HG03439 (cell line): ENCODE measurements at regions not wholly inside any gene's neighbourhood (a gene's known extent, or its start where the extent isn't known, plus 50 kb on each side); places are given as distances from the start of the nearest gene placed in this dataset.

Source experiments
- ATAC-seq: cut with Tn5 transposase; IDR thresholded peaks from one replicate; pipeline ENCODE4 v1.9.1; 2021; ENCODE audit warnings: mild to moderate bottlenecking, moderate library complexity; ENCODE audit not compliant: unreplicated experiment

DNA sequence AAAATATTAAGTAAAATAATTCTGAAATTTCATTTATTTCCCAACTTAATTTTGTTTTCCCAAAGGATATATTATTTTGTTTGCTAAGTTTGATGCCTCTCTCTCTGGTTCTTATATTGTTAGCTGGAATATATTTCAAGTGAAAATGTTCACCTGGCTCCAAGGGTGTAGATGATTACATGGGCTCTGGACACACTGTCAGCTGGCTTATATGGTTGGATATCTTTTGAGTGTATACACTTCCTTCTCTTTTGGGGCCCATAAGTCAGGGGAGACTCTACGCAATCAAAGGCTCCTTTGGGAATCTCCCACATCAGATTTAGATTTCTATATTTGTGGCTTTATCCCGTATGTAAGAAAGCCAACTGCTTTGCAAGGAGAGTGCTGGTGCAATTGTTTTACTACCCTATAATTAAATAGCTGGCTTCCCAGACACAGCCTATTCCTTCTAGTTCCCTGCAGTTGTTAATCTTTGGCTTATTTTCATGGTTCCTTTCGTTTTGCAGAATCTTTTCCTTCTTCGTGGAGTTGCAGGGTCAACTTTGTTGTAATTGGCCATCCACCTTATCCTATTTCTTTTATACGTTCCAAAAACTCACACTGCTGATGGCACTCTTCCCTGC lies 225.7 kb downstream of the DPH6 start:
- ATAC-seq: no peak

DNA sequence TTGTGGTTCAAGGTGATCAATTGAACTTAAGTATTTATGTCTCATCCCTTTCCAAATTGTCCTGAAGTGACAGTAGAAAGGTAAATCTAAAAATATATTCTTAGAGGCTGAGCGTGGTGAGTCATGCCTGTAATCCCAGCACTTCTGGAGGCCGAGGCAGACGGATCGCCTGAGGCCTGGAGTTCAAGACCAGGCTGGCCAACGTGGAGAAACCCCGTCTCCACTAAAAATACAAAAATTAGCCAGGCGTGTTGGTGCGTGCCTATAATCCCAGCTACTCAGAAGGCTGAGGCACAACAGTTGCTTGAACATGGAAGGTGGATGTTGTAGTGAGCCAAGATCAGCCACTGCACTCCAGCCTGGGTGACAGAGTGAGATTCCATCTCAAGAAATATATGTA lies 226.6 kb downstream of the DPH6 start:
- no peak for ATAC-seq

GRCh38 chr15:35317217-35317616 lies 228.7 kb downstream of the DPH6 start:
- no peak for ATAC-seq

GRCh38 chr15:35312344-35312743 lies 227.2 kb upstream of the NANOGP8 start:
- no peak for ATAC-seq

GRCh38 chr15:35311615-35312014 lies 226.5 kb upstream of the NANOGP8 start:
- no peak for ATAC-seq

- ATAC-seq: no peak
These were observed 224.8 kb upstream of the NANOGP8 start for GRCh38 chr15:35309886-35310285.

GRCh38 chr15:35308802-35309201 lies 223.7 kb upstream of the NANOGP8 start:
- ATAC-seq: no peak

DNA sequence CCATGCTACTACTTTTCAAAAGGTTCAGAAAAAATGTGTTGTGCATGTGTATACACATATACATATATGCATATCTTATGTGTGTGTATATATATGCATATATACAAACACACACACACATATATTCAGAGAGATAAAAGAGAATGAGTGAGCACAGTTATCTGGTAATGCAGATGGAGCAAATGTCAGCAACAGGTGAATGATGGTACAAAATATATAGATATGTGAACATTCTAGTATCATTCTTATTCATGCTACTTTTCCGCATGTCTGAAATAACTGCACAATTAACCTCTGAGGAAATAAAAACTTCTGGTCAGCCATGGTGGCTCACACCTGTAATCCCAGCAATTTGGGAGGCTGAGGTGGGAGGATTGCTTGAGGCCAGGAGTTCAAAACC lies 222.6 kb upstream of the NANOGP8 start:
- no peak for ATAC-seq

- ATAC-seq: no peak
These were observed 221.9 kb upstream of the NANOGP8 start for GRCh38 chr15:35307026-35307425.

GRCh38 chr15:35306361-35306981 lies 221.4 kb upstream of the NANOGP8 start:
- ATAC-seq: no peak

DNA sequence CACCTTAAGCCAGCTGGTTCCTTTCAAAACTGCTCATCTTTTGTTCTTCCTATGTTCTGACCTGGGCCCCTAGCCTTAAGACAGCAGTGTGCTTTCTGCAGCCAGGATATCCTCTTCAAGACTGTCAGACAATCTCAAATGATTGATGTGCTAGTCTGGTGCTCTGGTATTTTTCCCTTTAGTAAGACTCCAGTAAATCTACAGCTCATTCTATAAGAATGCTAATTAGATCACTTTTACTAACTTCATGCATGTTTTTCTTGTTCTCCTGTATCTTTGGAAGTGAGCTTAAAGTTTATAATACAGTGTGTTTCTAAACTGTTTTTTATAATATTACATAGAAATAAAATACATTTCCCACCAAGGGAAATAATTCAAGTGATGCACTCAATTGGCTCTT lies 220.9 kb upstream of the NANOGP8 start:
- no peak for ATAC-seq

DNA sequence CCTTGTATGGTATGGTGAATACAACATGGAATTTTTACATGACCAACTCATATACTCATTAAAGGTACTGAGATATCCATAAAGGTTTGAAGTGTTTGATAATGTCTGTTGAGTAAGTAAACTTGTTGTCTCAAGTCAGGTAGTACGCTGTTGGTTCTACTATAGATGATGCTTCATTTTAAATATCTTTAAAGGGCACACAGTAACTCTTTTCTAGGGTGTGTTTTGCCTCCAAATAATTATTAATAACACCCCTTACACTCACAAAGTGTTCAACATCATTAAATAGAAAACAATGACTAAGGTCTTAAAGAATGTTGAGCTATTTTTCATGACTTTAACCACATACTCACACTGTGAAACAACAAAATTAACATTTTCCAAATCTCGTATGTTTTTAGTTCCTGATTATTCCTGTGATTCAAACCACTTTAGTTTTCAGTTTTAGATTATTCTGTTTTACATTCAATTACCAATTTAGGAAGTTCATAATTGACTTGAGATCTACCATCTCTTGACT lies 220.0 kb upstream of the NANOGP8 start:
- ATAC-seq: no peak

DNA sequence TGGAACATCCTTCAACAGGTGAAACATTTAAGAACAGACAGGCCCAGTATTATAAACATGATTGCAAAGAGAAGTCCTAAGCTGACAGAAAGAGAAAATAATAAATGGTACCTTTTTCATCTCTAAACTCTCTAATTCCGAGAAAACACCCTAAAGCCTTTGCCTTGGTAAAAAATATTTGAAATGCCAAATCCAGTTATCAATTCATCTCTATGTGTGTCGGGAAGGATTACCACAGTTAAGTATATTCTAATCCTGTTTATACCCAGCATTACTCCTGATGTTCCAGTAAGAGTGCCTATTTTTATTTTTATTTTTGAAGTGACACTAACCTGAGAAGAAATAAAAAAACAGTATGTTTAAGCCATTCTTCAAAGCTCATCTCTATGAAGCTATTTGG lies 219.3 kb upstream of the NANOGP8 start:
- ATAC-seq: no peak

DNA sequence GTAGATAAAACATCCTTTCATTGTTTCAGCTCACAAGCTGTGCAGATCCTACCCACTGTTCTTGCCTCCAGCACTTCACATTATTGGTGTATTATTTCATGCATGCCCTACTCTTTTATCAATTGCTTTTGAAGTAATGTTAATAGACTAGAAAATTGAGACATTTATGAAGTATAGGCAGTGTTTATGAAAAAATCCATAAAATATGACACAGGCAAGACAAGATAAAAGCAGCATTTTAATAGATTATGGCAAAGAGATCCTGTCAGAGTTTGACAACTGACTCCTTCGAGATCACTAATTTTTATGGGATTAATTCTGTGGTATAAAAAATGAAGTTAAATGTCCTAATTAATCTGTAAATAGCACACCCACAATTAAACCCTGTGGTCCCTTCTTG lies 217.2 kb upstream of the NANOGP8 start:
- ATAC-seq: no peak

DNA sequence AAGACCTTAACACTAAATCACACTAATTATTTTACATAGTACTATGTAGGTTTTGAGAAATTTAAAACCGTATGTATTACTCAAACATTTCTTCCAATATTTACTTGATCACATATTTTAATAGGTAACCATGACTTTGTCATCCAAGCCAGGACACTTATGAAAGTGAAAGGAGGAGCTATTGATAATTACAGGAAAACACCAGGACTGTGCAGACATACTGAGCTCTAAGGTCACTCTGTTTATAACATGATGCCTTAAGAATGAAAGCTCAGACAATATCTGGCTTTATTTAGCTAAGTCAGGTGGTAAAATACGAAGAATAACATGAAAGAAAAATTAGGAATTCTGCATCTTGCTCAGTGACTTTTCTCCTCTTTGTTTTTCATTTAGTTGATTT lies 216.0 kb upstream of the NANOGP8 start:
- no peak for ATAC-seq

DNA sequence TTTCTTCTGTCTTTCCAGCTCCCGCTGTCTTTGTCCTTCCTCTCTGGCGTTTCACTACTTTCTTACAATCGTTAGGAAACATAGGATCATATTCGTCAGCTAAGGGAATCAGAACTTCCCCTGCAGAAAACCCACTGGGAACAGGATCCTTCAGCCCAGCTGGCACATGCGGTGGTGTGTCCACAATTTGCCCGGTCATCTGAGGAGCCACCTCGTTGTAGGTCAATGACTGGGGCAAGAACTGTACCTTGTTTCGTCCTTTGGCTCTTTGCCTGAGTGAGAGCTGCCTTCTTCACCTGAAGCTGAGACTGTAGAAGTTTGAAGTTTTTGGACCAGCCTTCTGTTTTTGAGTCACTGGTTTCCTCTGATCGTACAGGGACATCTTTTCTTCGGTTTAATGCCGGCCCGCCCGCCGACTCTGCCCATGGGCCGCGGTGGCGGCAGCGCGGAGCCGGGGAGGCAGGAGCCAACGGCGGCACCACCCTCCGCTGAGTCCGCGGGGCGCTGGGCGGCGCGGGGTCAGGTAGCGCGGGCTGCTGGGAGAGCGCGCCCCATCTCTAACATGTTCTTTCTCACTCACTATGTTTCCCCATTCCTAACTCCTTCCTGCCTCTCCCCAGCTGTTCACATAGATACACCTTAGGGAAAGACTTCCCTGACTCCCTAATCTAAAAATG lies 214.1 kb upstream of the NANOGP8 start:
- no peak for ATAC-seq

DNA sequence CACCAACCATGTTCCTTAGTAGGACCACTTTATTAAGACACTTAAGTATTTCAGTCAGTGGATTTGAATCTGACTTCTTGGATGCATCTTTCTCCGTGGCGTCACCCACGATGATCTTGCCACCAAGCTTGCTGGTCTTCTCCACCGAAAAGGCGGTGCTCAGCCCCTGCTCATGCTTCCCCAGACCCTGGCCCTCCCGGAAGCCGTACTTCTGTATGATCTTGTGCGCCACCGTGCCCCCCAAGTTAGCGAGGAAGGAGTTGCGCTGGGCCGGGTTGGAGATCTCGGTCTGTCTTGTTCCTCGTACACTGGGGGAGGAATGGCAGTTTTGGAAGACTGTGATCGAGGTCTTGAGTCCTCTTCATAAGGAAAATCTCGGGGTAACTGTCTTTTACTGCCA lies 213.4 kb upstream of the NANOGP8 start:
- ATAC-seq: no peak

DNA sequence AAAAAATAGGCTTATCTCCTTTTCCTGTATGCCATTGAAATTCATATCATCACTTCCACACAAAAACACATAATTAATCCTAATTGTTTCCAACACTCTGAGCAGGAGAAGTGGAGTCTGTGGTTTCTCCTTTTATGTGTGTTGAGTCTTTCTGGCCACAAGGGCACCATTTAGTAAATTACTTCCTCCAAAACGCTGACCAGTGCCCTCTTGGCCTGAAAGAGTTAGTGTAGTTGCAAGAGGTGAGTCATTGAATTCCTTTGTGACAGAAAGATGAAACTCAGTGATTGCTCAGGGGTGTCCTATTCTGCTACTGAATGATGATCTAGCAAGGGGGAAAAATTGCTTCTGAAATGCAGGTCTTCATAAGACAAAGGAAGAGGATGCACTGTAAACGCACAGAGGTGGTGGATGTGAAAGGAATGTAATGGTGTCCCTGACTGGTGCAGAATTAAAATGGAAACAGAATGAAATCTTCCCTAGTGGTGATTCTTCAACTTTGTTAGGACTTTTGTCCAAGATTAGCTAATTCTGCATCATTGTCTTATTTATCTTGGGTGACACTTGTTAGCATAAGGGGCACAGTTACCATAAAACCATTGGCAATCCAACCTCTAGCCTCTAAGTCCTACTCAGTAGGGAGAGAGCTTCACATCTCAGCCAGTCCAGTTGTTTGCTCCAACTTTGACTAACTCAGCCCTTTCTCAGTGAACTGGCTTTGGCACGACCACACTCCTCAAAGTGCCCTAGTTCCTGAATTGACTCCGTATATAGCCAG lies 208.4 kb upstream of the NANOGP8 start:
- no peak for ATAC-seq

- ATAC-seq: no peak
These were observed 205.2 kb upstream of the NANOGP8 start for GRCh38 chr15:35290301-35290721.

DNA sequence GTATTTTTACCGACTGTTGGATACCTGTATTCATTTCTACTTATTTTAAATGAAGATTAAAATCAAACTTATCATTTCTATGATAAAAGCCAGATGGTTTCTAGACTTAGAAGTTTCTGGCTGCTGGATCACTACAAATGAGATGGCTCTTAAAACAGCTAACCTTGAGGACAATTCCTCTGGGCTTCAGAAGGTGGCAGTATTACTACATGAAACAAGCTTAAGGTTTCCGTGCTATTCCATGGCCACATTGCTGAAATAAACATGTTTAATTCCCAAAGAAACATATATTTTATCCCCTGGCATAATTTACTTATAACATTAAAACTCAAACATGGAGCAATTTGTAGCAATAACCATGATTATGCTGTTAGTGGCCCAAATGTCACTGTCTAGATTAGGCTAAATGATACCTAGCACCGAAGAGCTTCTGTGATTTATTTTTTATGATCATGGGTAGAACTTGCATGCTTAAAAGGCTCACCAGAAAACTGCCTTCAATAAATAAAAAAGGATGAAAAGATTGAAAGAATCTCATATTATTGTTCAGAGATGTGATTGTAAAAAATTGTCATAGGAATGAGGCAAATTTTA lies 204.0 kb upstream of the NANOGP8 start:
- no peak for ATAC-seq

DNA sequence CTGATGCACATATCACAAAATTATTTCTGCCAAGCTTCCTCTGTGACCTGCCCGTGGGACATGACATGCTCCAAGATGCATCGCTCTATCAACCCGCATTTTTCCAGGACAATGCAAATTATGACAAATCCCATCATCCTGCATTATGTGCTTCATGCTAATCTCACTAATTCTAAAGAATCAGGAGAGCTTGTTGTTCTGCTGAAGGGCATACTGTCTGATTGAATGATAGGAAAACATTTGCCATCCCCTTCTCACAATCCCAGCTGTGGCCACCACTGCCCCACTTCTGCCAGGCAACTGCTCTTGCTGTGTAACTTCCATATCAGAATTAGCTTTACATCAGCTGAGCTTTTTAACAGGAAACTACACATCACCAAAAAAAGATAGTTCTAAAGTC lies 203.5 kb upstream of the NANOGP8 start:
- no peak for ATAC-seq
